H1 (cell line): ENCODE measurements at regions not wholly inside any gene's neighbourhood (a gene's known extent, or its start where the extent isn't known, plus 50 kb on each side); places are given as distances from the start of the nearest gene placed in this dataset.

Source experiments
- BRCA1 ChIP-seq: IDR thresholded peaks from 2 replicates; pipeline ENCODE4 v1.6.1; 2012; ENCODE audit warnings: low read depth, low read length, improper control_type of control experiment

DNA sequence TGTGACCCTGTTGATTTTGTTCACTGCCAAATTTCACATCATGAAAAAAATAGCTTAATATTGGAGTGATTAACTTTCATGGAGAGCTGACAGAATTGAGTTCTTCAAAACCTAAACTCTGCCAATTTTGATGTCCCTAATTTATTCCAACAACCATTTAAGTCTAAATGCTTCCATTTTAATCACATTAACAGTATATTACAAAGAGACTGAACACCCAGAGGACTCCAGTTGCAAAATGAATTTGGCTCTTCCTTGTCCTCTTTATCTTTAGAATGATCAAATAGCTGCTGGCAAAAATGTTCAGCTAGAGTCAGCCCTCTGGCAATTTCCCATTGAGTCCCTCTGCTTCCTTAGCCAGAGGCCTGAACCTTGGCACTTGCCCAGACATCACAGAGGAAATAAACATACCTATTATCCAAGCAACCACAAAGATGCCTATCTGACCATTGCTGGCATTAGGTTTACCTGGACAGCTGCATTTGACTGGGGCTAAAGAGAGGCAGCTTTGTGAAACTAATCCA, 299.0 kb upstream of the STXBP5 start (continued):
- no peak for TF ChIP-seq BRCA1
- TF ChIP-seq, all 59 proteins: peak for 0
